HCT116 (cell line): ENCODE measurements at regions not wholly inside any gene's neighbourhood (a gene's known extent, or its start where the extent isn't known, plus 50 kb on each side); places are given as distances from the start of the nearest gene placed in this dataset.

ENCODE experiments used
- SIN3A ChIP-seq: IDR thresholded peaks from 2 replicates; pipeline ENCODE4 v1.6.1; 2012; ENCODE audit warnings: low read depth
- TF ChIP-seq, protein P1 (sequence below), 3 experiments: fragments of 200-600 bp in 1 of 3; sonication (generic) in 1 of 3; IDR thresholded peaks in 2 of 3; conservative IDR thresholded peaks in 1 of 3; 2 replicates each; pipeline ENCODE4 v1.5.1; 2012 to 2017; ENCODE audit warnings: low read depth in 2 of 3, low read length in 2 of 3, antibody characterized with exemption in 1 of 3, borderline replicate concordance in 1 of 3, control low read depth in 1 of 3, mild to moderate bottlenecking in 1 of 3, mixed read lengths in 1 of 3, mixed run types in 1 of 3, moderate library complexity in 1 of 3; ENCODE audit not compliant: insufficient read depth in 1 of 3

DNA sequence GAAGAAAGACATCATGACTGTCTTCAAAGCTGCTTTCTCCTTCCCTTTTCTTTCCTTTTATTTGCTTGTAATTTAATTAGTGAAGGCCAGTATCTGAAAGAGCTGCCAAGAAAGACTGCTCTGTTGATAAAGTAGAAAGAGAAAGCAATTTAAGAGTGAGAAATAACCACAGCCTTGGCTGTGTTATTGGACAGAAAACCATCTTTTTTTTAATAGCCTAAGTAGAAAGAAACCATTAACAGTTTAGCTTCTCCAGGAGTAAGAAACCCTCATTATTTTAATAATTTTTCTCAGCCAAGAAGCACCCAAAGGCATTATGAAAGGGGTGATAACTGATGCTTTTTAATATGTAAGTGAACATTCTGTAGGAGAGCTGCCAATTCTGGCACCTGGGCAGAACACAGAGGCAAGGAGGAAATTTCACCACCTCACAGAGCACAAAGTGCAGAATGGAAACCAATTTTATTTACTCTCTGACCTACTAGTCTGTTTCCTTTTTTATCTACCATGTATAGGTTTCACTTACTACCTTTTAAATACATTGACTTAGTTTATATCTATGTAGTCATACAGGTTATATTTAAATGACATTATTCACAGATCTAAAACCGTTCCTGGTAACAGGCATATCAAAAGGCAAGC, 703.2 kb downstream of the MRPL39 start:
- TF ChIP-seq, protein P1, sequence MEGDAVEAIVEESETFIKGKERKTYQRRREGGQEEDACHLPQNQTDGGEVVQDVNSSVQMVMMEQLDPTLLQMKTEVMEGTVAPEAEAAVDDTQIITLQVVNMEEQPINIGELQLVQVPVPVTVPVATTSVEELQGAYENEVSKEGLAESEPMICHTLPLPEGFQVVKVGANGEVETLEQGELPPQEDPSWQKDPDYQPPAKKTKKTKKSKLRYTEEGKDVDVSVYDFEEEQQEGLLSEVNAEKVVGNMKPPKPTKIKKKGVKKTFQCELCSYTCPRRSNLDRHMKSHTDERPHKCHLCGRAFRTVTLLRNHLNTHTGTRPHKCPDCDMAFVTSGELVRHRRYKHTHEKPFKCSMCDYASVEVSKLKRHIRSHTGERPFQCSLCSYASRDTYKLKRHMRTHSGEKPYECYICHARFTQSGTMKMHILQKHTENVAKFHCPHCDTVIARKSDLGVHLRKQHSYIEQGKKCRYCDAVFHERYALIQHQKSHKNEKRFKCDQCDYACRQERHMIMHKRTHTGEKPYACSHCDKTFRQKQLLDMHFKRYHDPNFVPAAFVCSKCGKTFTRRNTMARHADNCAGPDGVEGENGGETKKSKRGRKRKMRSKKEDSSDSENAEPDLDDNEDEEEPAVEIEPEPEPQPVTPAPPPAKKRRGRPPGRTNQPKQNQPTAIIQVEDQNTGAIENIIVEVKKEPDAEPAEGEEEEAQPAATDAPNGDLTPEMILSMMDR (IDR thresholded peaks at IDR 0.05 in 2 of 3, conservative IDR thresholded peaks at IDR 0.05 in 1 of 3; ENCODE audit: borderline replicate concordance in 1 of 3, insufficient read depth in 1 of 3, low read depth in 2 of 3, low read length in 2 of 3) = no peak
- TF ChIP-seq SIN3A = no peak
